ENCODE measurements at regions not wholly inside any gene's neighbourhood (a gene's known extent, or its start where the extent isn't known, plus 50 kb on each side); places are given as distances from the start of the nearest gene placed in this dataset.
"Not testable (repeated sequence)": the region's sequence is repeated elsewhere in the genome, so short reads cannot be mapped to it uniquely, and the experiment has no call there.

DNA sequence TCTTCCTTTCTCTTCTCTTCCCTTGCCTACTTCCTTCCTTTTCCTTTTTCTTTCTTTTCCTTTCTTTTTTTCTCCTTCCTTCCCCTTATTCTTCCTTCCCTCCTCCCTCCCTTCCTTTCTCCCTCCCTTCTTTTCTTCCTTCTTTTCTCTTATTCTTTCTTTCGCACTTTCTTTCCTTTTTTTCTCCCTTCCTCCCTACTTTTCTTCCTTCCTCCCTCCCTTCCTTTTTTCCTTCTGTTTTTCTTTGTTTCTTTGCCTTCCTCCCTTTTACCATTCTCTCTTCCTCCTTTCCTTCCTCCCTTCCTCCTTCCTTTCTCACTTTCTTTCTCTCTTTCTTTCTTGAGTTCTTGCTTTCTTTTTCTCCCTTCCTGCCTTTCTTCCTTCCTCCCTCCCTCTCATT lies 416.5 kb downstream of the ANKRD30B start:
- DNase-seq (ENCODE audit: low spot score), result not testable (repeated sequence)

DNA sequence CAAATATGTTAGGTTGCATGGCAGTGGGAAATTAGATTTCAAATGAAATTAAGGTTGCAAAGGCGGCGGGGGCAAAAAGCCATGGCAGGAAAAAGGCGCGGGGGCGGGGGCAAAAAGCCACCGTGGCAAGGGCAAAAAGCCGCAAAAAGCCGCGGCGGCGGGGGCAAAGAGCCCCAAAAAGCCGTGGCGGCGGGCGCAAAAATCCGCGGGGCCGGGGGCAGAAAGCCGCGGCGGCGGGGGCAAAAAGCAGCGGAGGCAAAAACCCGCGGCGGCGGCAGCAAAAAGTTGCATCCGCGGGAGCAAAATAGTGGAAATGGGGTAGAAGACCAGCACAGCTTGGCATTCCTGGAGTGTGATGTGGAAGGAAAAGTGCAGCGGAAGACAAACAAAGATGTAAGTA lies 417.1 kb downstream of the ANKRD30B start:
- TF ChIP-seq, protein P1, sequence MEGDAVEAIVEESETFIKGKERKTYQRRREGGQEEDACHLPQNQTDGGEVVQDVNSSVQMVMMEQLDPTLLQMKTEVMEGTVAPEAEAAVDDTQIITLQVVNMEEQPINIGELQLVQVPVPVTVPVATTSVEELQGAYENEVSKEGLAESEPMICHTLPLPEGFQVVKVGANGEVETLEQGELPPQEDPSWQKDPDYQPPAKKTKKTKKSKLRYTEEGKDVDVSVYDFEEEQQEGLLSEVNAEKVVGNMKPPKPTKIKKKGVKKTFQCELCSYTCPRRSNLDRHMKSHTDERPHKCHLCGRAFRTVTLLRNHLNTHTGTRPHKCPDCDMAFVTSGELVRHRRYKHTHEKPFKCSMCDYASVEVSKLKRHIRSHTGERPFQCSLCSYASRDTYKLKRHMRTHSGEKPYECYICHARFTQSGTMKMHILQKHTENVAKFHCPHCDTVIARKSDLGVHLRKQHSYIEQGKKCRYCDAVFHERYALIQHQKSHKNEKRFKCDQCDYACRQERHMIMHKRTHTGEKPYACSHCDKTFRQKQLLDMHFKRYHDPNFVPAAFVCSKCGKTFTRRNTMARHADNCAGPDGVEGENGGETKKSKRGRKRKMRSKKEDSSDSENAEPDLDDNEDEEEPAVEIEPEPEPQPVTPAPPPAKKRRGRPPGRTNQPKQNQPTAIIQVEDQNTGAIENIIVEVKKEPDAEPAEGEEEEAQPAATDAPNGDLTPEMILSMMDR (IDR thresholded peaks at IDR 0.05), result no peak
- no peak overlapping the region for H3K27ac ChIP-seq
- DNase-seq (ENCODE audit: low spot score), result peak; percentile 5
- H3K4me3 ChIP-seq, result no peak overlapping the region

More for the DNA sequence above, 416.5 kb downstream of the ANKRD30B start:
- H3K27ac ChIP-seq, H3K4me3 ChIP-seq: not testable (repeated sequence)

DNA sequence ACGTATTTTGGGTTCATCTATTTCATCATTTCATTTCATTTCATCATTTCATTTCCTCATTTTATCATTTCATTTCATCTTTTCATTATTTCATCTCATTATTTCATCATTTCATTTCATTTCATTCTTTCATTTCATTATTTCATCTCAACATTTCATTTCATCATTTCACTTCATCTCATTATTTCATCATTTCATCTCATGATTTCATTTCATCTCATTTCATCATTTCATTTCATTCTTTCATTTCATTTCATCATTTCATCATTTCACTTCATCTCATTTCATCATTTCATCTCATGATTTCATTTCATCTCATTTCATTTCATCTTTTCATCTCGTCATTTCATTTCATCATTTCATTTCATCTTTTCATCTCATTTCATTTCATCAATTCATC lies 445.1 kb downstream of the ANKRD30B start:
- DNase-seq (ENCODE audit: low spot score); H3K27ac ChIP-seq; H3K4me3 ChIP-seq: not testable (repeated sequence)

DNA sequence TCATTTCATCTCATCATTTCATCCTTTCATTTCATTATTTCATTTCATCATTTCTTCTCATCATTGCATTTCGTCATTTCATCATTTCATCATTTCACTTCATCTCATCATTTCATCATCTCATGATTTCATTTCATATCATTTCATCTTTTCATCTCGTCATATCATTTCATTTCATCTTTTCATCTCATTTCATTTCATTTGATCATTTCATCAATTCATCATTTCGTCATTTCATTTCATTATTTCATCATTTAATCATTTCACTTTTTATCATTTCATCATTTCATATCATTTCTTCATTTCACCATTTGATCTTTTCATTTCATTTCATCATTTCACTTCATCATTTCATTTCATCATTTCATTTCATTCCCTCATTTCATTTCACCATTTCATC lies 445.8 kb downstream of the ANKRD30B start:
- H3K4me3 ChIP-seq; DNase-seq (ENCODE audit: low spot score); H3K27ac ChIP-seq: not testable (repeated sequence)

DNA sequence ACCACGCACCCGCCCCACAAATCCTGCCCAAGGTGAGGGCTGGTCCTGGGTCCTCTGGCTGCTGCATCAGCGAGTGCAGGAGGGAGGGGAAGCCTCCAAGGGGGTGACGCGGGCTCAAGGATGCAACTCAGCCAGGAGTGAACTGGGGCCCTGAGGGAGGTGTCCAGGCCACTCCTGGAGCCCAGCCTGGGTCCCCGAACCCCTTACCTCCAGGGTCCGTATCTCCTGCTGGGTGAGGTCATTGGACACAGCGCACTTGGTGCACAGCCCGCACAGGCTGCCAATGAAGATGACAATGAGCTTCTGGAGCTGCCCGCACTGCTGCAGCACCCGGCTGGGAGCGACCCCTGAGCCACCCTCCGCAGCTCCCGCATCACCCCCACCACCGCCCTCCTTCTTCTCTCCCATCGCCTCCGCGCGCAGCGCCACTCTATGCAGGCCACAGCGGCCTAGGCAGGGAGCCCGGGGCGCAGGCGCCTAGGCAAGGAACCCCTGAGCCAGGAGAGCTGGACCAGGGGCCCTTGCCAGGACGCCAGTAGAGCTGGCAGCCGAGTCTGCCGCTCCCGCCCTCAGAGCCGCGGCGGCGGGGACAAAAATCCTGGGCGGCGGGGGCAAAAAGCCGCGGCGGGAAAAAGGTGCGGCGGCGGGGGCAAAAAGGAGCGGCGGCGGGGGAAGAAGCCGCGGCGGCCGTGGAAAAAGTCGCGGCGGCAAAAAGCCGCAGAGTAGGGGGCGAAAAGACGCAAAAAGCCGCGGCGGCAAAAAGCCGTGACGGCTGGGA lies 449.6 kb downstream of the ANKRD30B start:
- H3K4me3 ChIP-seq, result peak overlapping the region; percentile 25
- not testable (repeated sequence) for DNase-seq (ENCODE audit: low spot score); H3K27ac ChIP-seq

DNA sequence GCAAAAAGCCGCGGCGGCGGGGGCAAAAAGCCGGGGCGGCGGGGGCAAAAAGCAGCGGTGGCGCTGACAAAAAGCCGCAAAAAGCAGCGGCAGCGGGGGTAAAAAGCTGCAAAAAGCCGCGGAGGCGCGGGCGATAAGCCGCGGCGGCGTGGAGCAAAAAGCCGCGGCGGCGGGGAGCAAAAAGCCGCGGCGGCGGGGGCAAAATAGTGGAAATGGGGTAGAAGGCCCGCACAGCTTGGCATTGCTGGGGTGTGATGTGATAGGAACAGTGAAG lies 450.1 kb downstream of the ANKRD30B start:
- DNase-seq (ENCODE audit: low spot score), result no peak
- TF ChIP-seq, protein P1 (IDR thresholded peaks at IDR 0.05), result no peak
- peak overlapping the region; percentile 25 for H3K4me3 ChIP-seq
- H3K27ac ChIP-seq, result no peak overlapping the region

Data from coronary artery (tissue), 2 donors.